GM12891 (cell line): ENCODE measurements at regions not wholly inside any gene's neighbourhood (a gene's known extent, or its start where the extent isn't known, plus 50 kb on each side); places are given as distances from the start of the nearest gene placed in this dataset.

Source experiments
- POLR2A ChIP-seq: IDR thresholded peaks from 2 replicates; pipeline ENCODE4 v1.6.1; 2011; ENCODE audit warnings: low read depth, low read length, control low read depth
- POLR2AphosphoS5 ChIP-seq: IDR thresholded peaks from 2 replicates; pipeline ENCODE4 v1.6.1; 2011; ENCODE audit warnings: low read depth, low read length, control low read depth
- TAF1 ChIP-seq: IDR thresholded peaks from 2 replicates; pipeline ENCODE4 v1.6.1; 2011; ENCODE audit warnings: low read depth, low read length, control low read depth

DNA sequence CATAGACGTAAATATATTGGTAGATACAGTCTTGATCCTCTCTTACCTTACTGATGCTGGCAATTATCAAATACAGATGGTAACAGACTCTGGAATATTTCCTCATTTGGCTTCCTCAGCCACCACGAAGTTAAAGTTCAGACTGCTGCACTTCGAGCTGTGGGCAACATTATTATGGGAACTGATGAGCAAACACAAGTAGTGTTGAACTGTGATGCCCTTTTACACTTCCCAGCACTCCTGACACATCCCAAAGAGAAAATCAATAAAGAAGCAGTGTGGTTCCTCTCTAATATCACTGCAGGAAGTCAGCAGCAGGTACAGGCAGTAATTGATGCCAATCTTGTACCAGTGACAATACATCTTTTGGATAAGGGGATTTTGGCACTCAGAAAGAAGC is 162.7 kb upstream of the NT5E start:
- TF ChIP-seq POLR2A (no peak), POLR2AphosphoS5 (no peak), TAF1 (no peak)
